Islet precursor cell (in vitro differentiated cells): ENCODE measurements at regions not wholly inside any gene's neighbourhood (a gene's known extent, or its start where the extent isn't known, plus 50 kb on each side); places are given as distances from the start of the nearest gene placed in this dataset.
"Not testable (repeated sequence)": the region's sequence is repeated elsewhere in the genome, so short reads cannot be mapped to it uniquely, and the experiment has no call there.

Experiments used
- DNase-seq: peaks from one replicate; pipeline ENCODE4 v3.0.0-alpha.2; 2018

- DNase-seq, result no peak
These were observed 163.3 kb upstream of the ADCY1 start for GRCh38 chr7:45410893-45411292.

- no peak for DNase-seq
These were observed 160.7 kb upstream of the ADCY1 start for GRCh38 chr7:45413419-45413818.

DNA sequence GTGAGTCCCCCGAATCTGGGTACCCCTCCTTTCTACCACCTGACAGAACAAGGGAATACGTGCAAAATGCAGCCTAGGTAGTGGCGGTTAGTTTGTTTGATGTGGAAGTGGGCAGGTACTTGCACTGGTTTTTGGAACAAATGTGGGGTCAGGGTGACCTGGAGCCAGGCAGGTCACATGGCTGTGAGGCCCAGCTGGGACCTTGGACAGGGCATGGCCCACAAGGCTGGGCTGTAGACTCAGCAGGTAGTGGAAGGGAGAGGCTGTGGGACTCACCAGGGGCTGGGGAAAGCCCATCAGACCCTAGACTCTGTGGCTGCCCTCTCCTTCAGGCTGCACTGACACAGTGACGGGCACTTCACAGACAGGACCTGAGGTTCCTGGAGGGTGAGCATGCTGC is 159.9 kb upstream of the ADCY1 start:
- no peak for DNase-seq

GRCh38 chr7:45415265-45415664 is 158.9 kb upstream of the ADCY1 start:
- DNase-seq, result no peak

- no peak for DNase-seq
These were observed 157.3 kb upstream of the ADCY1 start for GRCh38 chr7:45416846-45417245.

- no peak for DNase-seq
These were observed 156.9 kb upstream of the ADCY1 start for GRCh38 chr7:45417268-45417667.

DNA sequence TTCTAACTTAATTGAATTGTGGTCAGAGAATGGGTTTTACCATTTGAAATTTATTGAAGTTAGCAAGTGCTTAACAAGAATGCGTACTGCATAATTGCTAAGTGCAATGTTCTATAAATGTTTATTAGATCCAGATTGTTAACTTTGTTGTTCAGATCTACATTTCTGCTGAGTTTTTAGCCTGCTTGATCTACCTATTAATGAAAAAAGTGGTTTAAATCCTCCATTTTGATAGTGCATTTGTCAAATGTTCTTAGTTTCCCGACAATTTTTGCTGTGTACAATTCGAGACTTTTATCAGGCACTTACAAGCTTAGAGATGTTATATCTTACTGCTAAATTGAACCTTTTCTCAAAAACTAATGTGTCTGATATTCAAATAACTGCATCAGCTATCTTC is 156.4 kb upstream of the ADCY1 start:
- DNase-seq, result no peak

DNA sequence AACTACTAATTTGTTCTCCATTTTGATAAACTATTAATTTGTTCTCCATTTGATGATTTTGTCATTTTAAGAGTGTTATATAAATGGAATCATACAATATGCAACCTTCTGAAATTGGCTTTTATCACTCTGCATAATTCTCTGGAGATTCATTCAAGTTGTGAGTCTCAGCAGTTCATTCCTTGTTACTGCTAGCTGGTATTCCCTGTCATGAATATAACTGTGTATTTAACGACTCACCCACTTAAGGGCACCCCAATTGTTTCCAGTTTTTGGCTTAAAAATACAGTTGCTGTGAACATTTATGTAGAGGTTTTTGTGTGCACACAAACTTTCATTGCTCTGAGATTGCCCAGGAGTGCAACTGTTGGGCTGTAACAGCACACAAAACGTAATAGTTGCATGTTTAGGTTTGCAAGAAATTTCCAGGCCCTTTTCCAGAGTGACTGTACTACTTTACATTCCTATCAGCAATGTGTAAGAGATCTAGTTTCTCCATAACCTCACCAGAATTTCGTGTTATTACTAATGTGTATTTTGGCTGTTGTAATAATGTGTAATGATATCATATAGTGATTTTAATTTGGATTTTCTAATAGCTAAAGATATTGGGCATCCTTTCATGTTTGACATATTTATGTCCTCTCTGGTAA is 153.2 kb upstream of the ADCY1 start:
- DNase-seq, result no peak

DNA sequence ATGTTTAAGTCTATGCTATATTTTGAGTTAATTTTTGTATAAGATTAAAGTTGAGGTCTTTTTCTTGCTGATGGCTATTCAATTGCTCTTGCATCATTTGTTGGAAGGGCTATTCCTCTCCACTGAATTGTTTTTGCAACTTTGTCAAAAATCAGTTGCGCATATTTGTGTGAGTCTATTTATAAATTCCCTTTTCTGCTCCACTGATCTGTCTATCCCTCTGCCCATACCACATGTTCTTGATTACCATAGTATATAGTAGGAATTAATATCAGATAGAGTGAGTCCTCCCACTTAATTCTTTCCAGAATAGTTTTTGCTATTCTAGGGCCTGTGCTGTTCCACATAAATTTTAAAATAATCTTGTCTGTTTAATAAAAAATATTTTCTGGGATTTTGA is 152.4 kb upstream of the ADCY1 start:
- DNase-seq, result no peak

- no peak for DNase-seq
These were observed 143.8 kb upstream of the ADCY1 start for GRCh38 chr7:45430397-45430796.

DNA sequence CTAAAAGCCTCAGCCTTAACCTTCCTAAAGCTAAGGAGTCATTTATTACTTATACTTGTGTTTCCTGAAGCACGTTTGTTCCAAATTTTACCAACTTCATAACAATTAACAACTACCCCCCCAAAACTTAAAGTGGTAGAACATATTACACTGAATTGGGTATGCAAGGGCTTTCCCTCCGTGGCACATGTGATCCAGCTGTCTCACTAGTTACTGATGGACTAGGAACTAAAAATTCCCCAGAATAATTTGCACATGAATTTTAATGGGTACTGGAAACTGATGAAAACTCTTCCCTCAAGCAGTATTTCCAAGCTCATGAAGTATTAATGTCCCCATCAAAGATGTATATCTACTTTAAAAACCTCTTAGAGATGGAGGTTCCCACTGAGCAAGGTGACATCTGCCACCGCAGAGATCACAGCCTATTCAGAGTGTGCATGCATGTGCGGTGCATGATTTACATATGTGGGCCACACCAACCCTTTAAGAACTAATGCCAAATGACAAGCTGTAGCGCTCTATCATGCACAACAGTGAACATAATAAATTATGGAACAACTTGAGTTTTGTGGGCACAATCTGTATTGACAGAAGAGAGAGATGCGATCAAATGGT is 139.9 kb upstream of the ADCY1 start:
- no peak for DNase-seq

- no peak for DNase-seq
These were observed 139.0 kb upstream of the ADCY1 start for GRCh38 chr7:45435131-45435530.

GRCh38 chr7:45435846-45436245 is 138.3 kb upstream of the ADCY1 start:
- no peak for DNase-seq

- DNase-seq, result not testable (repeated sequence)
These were observed 133.4 kb upstream of the ADCY1 start for GRCh38 chr7:45440776-45441175.

DNA sequence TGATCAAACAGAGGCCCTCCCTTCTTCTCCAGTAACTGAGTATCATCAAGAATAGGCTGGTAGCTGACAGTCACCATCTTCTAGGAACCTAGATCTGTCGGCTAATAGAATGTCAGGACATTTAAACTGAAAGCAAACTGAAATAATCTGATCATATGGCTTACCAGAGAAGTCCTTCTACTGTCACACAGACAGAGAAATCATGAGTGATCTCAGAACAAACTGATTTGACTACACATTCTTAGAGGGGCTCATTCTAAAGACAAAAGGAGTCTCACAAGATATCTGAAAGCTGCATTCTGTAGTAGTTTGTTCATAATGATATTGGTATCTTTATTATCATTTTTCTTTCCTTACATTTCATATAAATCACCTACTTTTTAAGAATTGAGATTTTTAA is 130.9 kb upstream of the ADCY1 start:
- DNase-seq, result no peak

DNA sequence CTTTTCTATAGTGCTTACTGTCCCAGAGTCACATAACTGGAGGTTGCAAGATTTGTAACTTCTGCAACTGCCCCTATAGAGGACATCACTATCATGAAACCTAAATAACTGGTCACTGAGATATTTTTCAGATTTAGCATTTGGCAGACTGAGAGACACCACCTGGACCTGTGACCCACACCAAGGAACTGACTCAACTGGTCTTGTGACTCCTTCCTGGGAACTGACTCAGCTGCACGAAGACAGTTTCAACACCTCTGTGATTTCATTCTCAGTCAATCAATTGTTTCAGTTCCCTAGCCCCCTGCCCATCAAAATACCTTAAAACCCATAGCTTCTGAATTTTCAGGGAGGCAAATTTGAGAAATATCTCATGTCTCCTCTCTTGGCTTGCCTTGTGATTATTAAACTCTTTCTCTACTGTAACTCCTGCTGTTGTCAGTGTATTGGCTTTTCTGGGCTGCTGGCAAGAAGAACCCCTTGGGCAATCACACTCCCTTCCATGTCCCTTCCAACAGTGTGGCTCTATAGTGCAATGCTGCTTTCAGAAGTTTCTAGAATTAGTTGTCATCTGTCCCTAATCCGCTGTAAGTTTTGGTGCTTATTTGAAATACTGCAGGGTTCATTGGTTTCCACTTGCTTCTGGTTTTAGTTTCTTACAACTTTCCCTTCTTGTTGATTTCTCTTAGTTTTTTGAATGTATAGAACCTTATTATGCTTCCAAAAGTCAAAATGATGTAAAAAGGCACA is 127.8 kb upstream of the ADCY1 start:
- DNase-seq, result no peak

DNA sequence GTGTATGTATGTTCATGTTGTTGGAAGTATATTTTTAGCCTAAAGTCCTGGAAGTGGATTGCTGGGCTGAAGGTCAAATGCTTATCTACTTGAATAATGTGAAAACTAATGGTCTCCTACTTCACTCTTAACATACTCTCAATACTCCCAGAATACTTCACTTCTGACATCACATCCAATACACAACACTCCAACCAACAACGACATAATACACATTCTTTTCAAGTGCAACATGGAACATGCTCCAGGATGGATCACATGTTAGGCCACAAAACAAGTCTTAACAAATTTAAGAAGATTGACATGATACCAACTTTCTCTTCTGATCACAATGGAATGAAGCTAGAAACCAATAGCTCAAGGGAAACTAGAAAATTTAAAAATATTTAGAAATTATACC is 126.9 kb upstream of the ADCY1 start:
- no peak for DNase-seq

- no peak for DNase-seq
These were observed 123.5 kb upstream of the ADCY1 start for GRCh38 chr7:45450571-45451204.

GRCh38 chr7:45451342-45452035 is 122.7 kb upstream of the ADCY1 start:
- no peak for DNase-seq

DNA sequence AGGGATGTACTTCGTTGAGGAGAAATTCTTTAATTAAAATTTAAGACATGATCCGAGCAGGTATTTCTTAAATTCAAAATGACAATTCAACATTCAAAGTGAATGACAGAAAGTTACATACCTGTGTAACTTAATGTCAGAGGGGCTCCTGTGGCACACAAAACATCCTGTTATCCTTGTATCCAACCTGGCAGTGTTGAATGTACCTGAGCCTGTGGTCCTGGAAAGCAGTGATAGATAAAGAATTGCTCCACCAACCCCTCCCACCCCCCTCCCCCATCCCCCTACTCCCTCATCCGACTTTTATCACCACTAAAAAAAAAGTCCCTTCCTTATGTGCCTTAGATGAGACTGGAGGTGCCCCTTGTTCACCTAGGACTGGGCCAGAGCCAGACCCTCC is 119.4 kb upstream of the ADCY1 start:
- no peak for DNase-seq

DNA sequence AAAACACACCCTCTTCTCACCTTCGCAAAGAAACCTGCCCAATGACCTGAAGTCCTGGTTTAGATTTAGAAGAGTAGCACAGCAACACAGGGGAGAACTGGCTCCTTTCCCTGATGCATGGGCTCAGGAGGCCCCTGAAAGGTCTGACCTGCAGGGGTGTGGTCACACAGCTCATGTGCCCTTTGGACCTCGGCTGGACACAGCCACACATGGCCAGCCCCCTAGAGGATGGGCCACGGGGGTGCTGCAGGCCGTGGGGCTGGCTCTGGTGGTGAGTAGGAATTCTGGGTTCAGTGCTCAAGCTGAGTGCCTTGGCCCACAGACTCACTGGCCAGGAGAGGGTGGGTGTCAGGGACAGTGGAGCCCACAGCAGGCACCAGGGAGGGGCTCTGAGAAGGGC is 118.5 kb upstream of the ADCY1 start:
- DNase-seq, result no peak

DNA sequence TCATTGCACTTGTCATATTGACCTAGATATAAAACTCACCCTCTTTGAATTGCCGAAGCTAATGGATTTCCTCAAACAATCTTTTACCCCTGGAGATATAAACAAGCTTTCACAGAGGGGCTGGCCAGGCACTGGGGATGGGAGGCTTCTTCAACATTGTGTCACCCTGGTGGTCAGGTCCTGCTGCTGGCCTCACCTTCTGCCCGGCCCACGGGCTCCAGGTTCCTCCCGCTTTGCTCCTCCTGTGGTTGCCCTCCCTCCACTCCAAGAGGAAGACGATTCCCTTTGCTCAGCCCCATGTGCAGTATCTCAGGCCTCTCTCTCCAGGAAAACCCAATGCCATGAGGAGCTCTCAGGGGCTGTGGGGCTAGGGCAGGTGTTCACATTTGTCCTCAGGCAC is 118.1 kb upstream of the ADCY1 start:
- no peak for DNase-seq
